Keratinocyte (primary cell): ENCODE measurements at regions not wholly inside any gene's neighbourhood (a gene's known extent, or its start where the extent isn't known, plus 50 kb on each side); places are given as distances from the start of the nearest gene placed in this dataset.

ENCODE experiments used
- DNase-seq: peaks from one replicate; pipeline ENCODE4 v3.0.0-alpha.2; 2011; ENCODE audit warnings: low read depth, missing footprints, low spot score
- FAIRE-seq: peaks from 2 replicates; lab custom pipeline; 2011; peaks lifted over from hg19 to GRCh38; lab: Jason Lieb, UNC
- H2AFZ ChIP-seq: 2 replicates; pipeline ENCODE4 v1.6.0; 2012; ENCODE audit warnings: low read length, control low read depth, inconsistent platforms; ENCODE audit not compliant: control insufficient read depth
- H3K27ac ChIP-seq: 2 replicates; pipeline ENCODE4 v1.5.1; 2011; ENCODE audit warnings: low read length; ENCODE audit not compliant: control insufficient read depth, insufficient read depth
- H3K27me3 ChIP-seq: 3 replicates; pipeline ENCODE4 v1.6.0; 2011; ENCODE audit warnings: low read length; ENCODE audit not compliant: control insufficient read depth, insufficient read depth; ENCODE audit errors: extremely low read depth
- H3K36me3 ChIP-seq, 2 experiments: 2 replicates in 1 of 2; 3 replicates in 1 of 2; pipeline ENCODE4 v1.5.1; 2011; ENCODE audit warnings: low read length in 2 of 2, mild to moderate bottlenecking in 1 of 2; ENCODE audit not compliant: control insufficient read depth in 2 of 2, insufficient read depth in 2 of 2; ENCODE audit errors: extremely low read depth in 1 of 2
- H3K4me1 ChIP-seq: 3 replicates; pipeline ENCODE4 v1.5.1; 2011; ENCODE audit warnings: low read length; ENCODE audit not compliant: control insufficient read depth, insufficient read depth; ENCODE audit errors: extremely low read depth
- H3K4me2 ChIP-seq: 3 replicates; pipeline ENCODE4 v1.6.0; 2011; ENCODE audit warnings: low read depth, low read length; ENCODE audit not compliant: control insufficient read depth, insufficient read depth; ENCODE audit errors: extremely low read depth
- H3K4me3 ChIP-seq, 3 experiments: fragments of 200-600 bp in 1 of 3; sonication (generic) in 1 of 3; 2 replicates in 2 of 3; 3 replicates in 1 of 3; pipeline ENCODE4 v1.5.1; 2011 to 2016; ENCODE audit warnings: low read length in 3 of 3, mild to moderate bottlenecking in 3 of 3, control low read depth in 2 of 3, inconsistent platforms in 1 of 3, low read depth in 1 of 3, mixed read lengths in 1 of 3, mixed run types in 1 of 3, moderate library complexity in 1 of 3; ENCODE audit not compliant: control insufficient read depth in 2 of 3, insufficient read depth in 2 of 3; ENCODE audit errors: extremely low read depth in 1 of 3
- H3K79me2 ChIP-seq: 2 replicates; pipeline ENCODE4 v1.6.0; 2012; ENCODE audit warnings: low read length; ENCODE audit not compliant: control insufficient read depth, insufficient read depth
- H3K9ac ChIP-seq: 3 replicates; pipeline ENCODE4 v1.6.0; 2011; ENCODE audit warnings: low read length; ENCODE audit not compliant: control insufficient read depth, insufficient read depth; ENCODE audit errors: extremely low read depth
- H3K9me1 ChIP-seq: 3 replicates; pipeline ENCODE4 v1.6.0; 2011; ENCODE audit warnings: low read length; ENCODE audit not compliant: control insufficient read depth, insufficient read depth; ENCODE audit errors: extremely low read depth
- H3K9me3 ChIP-seq: 2 replicates; pipeline ENCODE4 v1.5.1; 2012; ENCODE audit warnings: low read depth, low read length; ENCODE audit not compliant: control insufficient read depth
- H4K20me1 ChIP-seq: 3 replicates; pipeline ENCODE4 v1.6.0; 2011; ENCODE audit warnings: low read length; ENCODE audit not compliant: control insufficient read depth, insufficient read depth; ENCODE audit errors: extremely low read depth
- CTCF ChIP-seq, 3 experiments: IDR thresholded peaks in 1 of 3; conservative IDR thresholded peaks in 1 of 3; optimal IDR thresholded peaks in 1 of 3; 2 replicates in 2 of 3; 3 replicates in 1 of 3; pipeline versions ENCODE3 to v1.5.1; 2011; ENCODE audit warnings: low read length in 3 of 3, mild to moderate bottlenecking in 3 of 3, moderate library complexity in 2 of 3, control low read depth in 1 of 3, inconsistent platforms in 1 of 3; ENCODE audit not compliant: insufficient read depth in 2 of 3; ENCODE audit errors: extremely low read depth in 1 of 3
- EZH2 ChIP-seq: IDR thresholded peaks from one replicate; pipeline ENCODE4 v1.6.1; 2012; ENCODE audit warnings: inconsistent platforms, mild to moderate bottlenecking, low read length, moderate library complexity
- dilution Hi-C: fragments of 300-500 bp; cut with MboI; formaldehyde crosslinking; loops from one replicate; pipeline ENCODE4 v1.7.0; 2020; ENCODE audit warnings: low sequenced_read_pairs; ENCODE audit not compliant: extremely low pct_ligation_motif_present

- dilution Hi-C loops, result no loop called here
- FAIRE-seq (no peak), DNase-seq (no peak)
- Histone ChIP-seq H3K9me3 (no peaks in the 10 kb centered on the region), H3K4me1 (no peaks in the 10 kb centered on the region), H3K9ac (no peak overlapping the region), H3K27me3 (no peaks in the 10 kb centered on the region), H3K36me3 (no peaks in the 10 kb centered on the region), H4K20me1 (no peaks in the 10 kb centered on the region), H2AFZ (no peak overlapping the region), H3K9me1 (no peaks in the 10 kb centered on the region), H3K4me3 (no peak overlapping the region), H3K79me2 (no peaks in the 10 kb centered on the region), H3K27ac (no peak overlapping the region), H3K4me2 (no peak overlapping the region)
- TF ChIP-seq EZH2 (no peak), CTCF (optimal IDR thresholded peaks at IDR 0.05 in 1 of 3, IDR thresholded peaks at IDR 0.05 in 1 of 3, conservative IDR thresholded peaks at IDR 0.05 in 1 of 3; ENCODE audit: extremely low read depth in 1 of 3, insufficient read depth in 2 of 3, low read length in 3 of 3) (no peak)
Measured at GRCh38 chr13:65656740-65657329, 1573.3 kb downstream of the PCDH9 start.

- FAIRE-seq, result no peak
- no peak overlapping the region for H3K27ac ChIP-seq
Measured at GRCh38 chr13:65653613-65654012, 1576.5 kb downstream of the PCDH9 start.

More at GRCh38 chr13:65653613-65654012, 1576.5 kb downstream of the PCDH9 start:
- no peak for TF ChIP-seq EZH2
- no peak for TF ChIP-seq CTCF (optimal IDR thresholded peaks at IDR 0.05 in 1 of 3, IDR thresholded peaks at IDR 0.05 in 1 of 3, conservative IDR thresholded peaks at IDR 0.05 in 1 of 3; ENCODE audit: extremely low read depth in 1 of 3, insufficient read depth in 2 of 3, low read length in 3 of 3)
- Histone ChIP-seq H2AFZ (no peak overlapping the region), H3K4me1 (no peaks in the 10 kb centered on the region), H3K79me2 (no peaks in the 10 kb centered on the region), H3K9me1 (no peaks in the 10 kb centered on the region), H3K9me3 (no peaks in the 10 kb centered on the region), H3K9ac (no peak overlapping the region), H3K36me3 (no peaks in the 10 kb centered on the region), H4K20me1 (no peaks in the 10 kb centered on the region), H3K27me3 (no peaks in the 10 kb centered on the region), H3K4me2 (no peak overlapping the region), H3K4me3 (no peak overlapping the region)
- no peak for DNase-seq
- dilution Hi-C loops, result no loop called here
